Fibroblast of mammary gland (primary cell): ENCODE measurements at regions not wholly inside any gene's neighbourhood (a gene's known extent, or its start where the extent isn't known, plus 50 kb on each side); places are given as distances from the start of the nearest gene placed in this dataset.

Experiments used
- DNase-seq: peaks from one replicate; pipeline ENCODE4 v3.0.0-alpha.2; 2010; ENCODE audit warnings: low read depth
- H3K4me3 ChIP-seq: 2 replicates; pipeline ENCODE4 v1.5.1; 2011; ENCODE audit warnings: low read depth, mild to moderate bottlenecking, low read length, moderate library complexity; ENCODE audit not compliant: control insufficient read depth
- CTCF ChIP-seq: conservative IDR thresholded peaks from 2 replicates; pipeline ENCODE4 v1.5.1; 2011; ENCODE audit warnings: low read depth, low read length, inconsistent platforms; ENCODE audit not compliant: control insufficient read depth, insufficient read depth

- no peak for TF ChIP-seq CTCF
- H3K4me3 ChIP-seq: no peak overlapping the region
- DNase-seq: no peak
Observed at GRCh38 chr2:133736674-133737073, 168.4 kb upstream of the NCKAP5 start.

DNA sequence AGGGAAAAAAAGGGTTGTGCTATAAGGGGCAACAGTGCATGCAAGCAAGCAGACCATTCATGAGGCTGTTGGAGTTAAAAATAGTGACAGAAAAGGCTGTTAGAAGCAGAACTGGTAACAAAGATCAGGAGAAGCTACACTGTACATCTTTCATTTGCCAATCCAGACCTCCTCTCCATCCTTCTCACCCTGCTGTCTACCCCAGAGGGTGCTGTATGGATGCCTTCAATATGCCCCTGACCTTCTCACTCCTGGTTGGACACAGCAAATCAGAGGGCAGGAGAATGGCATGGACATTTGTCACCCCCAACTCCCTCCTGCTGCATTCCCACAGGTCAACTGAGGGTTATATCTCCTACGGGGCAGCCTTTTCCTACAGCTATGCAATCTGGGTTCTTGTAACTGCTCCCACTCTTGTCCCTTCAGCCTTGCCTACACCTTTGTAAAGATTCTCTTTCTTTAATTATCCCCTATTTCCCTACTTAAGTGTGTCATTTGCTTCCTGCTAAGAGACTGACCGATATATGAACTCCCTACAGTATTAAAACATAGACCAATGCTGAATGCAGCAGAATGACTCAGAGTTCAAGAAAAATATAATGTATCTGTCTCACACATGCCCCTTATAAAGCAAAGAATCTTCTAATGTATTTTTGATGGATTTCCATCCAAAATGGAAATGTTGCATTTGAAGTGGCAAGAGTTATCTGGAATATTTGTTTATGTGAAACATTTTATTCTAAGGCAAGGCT is 169.2 kb upstream of the NCKAP5 start:
- no peak for DNase-seq
- no peak overlapping the region for H3K4me3 ChIP-seq
- TF ChIP-seq CTCF: no peak

GRCh38 chr2:133739039-133739438 is 170.8 kb upstream of the NCKAP5 start:
- H3K4me3 ChIP-seq: no peak overlapping the region
- no peak for TF ChIP-seq CTCF
- no peak for DNase-seq

- TF ChIP-seq CTCF: no peak
- no peak for DNase-seq
Observed at GRCh38 chr2:133740500-133740899, 172.2 kb upstream of the NCKAP5 start.

GRCh38 chr2:133748007-133748700 is 179.9 kb upstream of the NCKAP5 start:
- no peak for DNase-seq
- no peak overlapping the region for H3K4me3 ChIP-seq
- TF ChIP-seq CTCF: no peak

More at GRCh38 chr2:133740500-133740899, 172.2 kb upstream of the NCKAP5 start:
- H3K4me3 ChIP-seq: no peak overlapping the region

DNA sequence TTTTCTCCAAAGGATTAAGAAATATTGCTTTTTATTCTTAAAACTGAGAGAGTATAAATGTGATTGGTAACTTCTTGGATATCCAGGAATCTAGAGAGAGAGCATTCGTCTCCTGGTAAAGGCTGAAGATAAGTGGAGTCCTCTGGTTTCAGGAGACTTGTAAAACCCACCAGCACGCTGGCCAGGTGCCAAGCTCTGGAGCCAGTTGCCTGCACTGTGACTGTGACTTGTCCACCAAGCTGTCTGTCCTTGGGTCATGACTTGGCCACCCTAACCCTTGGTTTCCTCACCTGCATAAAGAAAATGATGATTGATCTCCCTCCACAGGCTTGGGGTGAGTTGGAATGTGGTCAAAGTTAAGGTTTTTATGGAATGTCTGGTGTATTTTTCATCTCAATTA is 185.4 kb upstream of the NCKAP5 start:
- no peak overlapping the region for H3K4me3 ChIP-seq
- no peak for TF ChIP-seq CTCF
- no peak for DNase-seq
